Activated CD4-positive, alpha-beta memory T cell treated with anti-CD3 and anti-CD28 coated beads, Interleukin-2, amount 10 ng/mL, durations not matched to agents 7 days and 5 days (primary cell): ENCODE measurements at regions not wholly inside any gene's neighbourhood (a gene's known extent, or its start where the extent isn't known, plus 50 kb on each side); places are given as distances from the start of the nearest gene placed in this dataset.

Source experiments
- CTCF ChIA-PET: fragments of 350-600 bp; sonication (Branson Sonifier 250); formaldehyde crosslinking; loops from one replicate; lab custom pipeline; 2021; ENCODE audit warnings: antibody characterized with exemption, inconsistent platforms; lab: Charles Lee
- POLR2A ChIA-PET: fragments of 350-600 bp; sonication (Branson Sonifier 250); formaldehyde crosslinking; loops from one replicate; lab custom pipeline; 2021; ENCODE audit warnings: antibody characterized with exemption; lab: Charles Lee
- DNase-seq: peaks from one replicate; pipeline ENCODE4 v3.0.0-alpha.2; 2020
- H3K27ac Mint-ChIP-seq: one replicate; pipeline ENCODE4 v1.8.0; 2021; ENCODE audit warnings: mild to moderate bottlenecking, mixed read lengths
- H3K27me3 Mint-ChIP-seq: one replicate; pipeline ENCODE4 v1.8.0; 2021; ENCODE audit warnings: mixed read lengths
- H3K36me3 Mint-ChIP-seq: one replicate; pipeline ENCODE4 v1.8.0; 2021; ENCODE audit warnings: low read depth, mixed read lengths
- H3K4me1 Mint-ChIP-seq: one replicate; pipeline ENCODE4 v1.8.0; 2021; ENCODE audit warnings: mixed read lengths
- H3K4me3 Mint-ChIP-seq: one replicate; pipeline ENCODE4 v1.8.0; 2021; ENCODE audit warnings: mild to moderate bottlenecking, mixed read lengths
- H3K9me3 Mint-ChIP-seq: one replicate; pipeline ENCODE4 v1.8.0; 2021; ENCODE audit warnings: mixed read lengths

DNA sequence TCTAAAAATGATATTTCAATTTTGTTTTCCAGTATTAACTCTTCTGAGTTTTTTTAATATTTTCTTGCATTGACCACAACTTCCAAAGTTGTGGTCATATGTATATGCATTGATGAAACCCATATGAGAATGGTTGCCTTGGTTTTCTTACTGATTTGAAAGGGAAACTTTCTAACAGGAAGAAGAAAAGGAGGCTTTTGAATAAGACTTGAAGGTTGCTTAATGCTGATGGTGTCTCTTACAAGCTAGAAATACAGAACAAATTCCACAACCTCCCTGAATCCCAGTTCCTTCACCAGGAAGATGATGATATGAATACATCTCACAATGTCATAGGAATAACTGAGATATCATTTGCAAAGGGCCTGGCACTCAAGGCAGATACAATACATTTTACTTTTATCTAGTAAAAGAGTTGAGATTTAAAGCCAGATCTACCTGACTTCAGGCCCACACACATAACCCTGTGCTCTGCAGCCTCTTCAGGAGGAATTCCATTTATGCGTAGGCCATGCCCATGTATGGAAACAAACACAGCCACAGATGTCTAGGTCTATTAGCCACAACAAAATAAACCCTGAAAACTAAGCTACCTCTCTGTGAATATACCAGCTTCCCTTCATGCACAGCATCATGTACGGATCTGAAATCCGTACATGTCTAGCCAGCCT lies 165.4 kb upstream of the PLEKHG7 start:
- CTCF ChIA-PET: interaction anchor here (1.1 kb wide), 1 partner anchor 11 kb away, joined by 3 read pairs; no protein-coding TSS in a partner anchor
- DNase-seq: no peak
- peaks cover 29% of the 10 kb centered on the region for H3K36me3 Mint-ChIP-seq
- H3K27me3 Mint-ChIP-seq: no peaks in the 10 kb centered on the region
- peaks cover 17% of the 10 kb centered on the region for H3K9me3 Mint-ChIP-seq
- no peak overlapping the region for H3K4me3 Mint-ChIP-seq
- peaks cover 59% of the 10 kb centered on the region for H3K4me1 Mint-ChIP-seq
- H3K27ac Mint-ChIP-seq: peak overlapping the region; percentile 58
- POLR2A ChIA-PET: interaction anchor here (1.2 kb wide), 1 partner anchor 34 kb away, joined by 3 read pairs; no protein-coding TSS in a partner anchor

DNA sequence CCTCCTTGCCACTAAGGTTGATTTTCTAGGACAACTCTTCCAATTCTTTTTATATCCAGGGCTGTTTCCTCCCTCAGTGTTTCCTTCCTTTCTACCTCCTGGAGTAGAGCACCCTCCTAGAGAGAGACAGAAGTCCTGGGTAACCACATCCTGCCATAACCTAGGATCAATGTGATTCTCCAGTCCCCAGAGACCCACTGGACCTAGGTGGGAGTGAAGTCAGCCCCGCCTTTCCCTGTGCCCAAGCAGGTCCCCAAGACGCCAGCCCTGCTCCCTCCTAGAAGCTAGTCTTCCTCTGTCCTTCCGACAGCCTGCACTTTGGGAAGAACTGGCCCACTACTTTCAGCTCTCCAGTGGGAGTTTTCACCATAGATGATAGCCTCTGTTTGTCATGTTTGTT lies 166.8 kb upstream of the PLEKHG7 start:
- no peaks in the 10 kb centered on the region for H3K27me3 Mint-ChIP-seq
- H3K36me3 Mint-ChIP-seq: peaks cover 22% of the 10 kb centered on the region
- H3K4me1 Mint-ChIP-seq: peaks cover 44% of the 10 kb centered on the region
- H3K27ac Mint-ChIP-seq: no peak overlapping the region
- no peak overlapping the region for H3K4me3 Mint-ChIP-seq
- H3K9me3 Mint-ChIP-seq: peaks cover 16% of the 10 kb centered on the region
- POLR2A ChIA-PET: interaction anchor here (0.6 kb wide), 1 partner anchor 392 kb away, joined by 3 read pairs; no protein-coding TSS in a partner anchor
- no peak for DNase-seq
- CTCF ChIA-PET: interaction anchor here (0.9 kb wide), 1 partner anchor 33 kb away, joined by 3 read pairs; no protein-coding TSS in a partner anchor

DNA sequence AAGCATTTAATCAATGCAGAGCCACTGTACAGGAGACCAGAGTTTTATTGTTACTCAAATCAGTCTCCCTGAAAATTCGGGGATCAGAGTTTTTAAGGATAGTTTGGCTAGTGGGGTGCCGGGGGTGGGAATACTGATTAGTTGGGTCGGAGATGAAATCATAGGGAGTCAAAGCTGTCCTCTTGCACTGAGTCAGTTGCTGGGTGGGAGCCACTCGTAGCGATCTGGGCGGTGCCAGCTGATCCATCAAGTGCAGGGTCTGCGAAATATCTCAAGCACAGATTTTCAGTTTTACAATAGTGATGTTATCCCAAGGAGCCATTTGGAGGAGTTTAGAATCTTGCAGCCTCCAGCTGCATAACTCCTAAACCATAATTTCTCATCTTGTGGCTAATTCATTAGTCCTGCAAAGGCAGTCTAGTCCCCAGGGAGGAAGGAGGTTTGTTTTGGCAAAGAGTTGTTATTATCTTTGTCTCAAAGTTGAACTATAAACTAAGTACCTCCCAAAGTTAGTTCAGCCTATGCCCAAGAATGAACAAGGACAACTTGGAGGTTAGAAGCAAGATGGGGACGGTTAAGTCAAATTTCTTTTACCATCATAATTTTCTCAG lies 169.4 kb upstream of the PLEKHG7 start:
- CTCF ChIA-PET: no interaction called here
- POLR2A ChIA-PET: no interaction called here
- Mint-ChIP-seq H3K36me3 (peaks cover 10% of the 10 kb centered on the region), H3K9me3 (peaks cover 10% of the 10 kb centered on the region), H3K27me3 (no peaks in the 10 kb centered on the region), H3K4me1 (peaks cover 23% of the 10 kb centered on the region), H3K4me3 (no peak overlapping the region), H3K27ac (no peak overlapping the region)
- DNase-seq: no peak

- POLR2A ChIA-PET: no interaction called here
- CTCF ChIA-PET: no interaction called here
- Mint-ChIP-seq H3K9me3 (peaks cover 12% of the 10 kb centered on the region), H3K4me3 (no peak overlapping the region), H3K27ac (no peak overlapping the region), H3K27me3 (no peaks in the 10 kb centered on the region), H3K4me1 (peaks cover 6% of the 10 kb centered on the region), H3K36me3 (peaks cover 3% of the 10 kb centered on the region)
- no peak for DNase-seq
These were observed 172.1 kb upstream of the PLEKHG7 start for GRCh38 chr12:92530706-92531105.

- Mint-ChIP-seq H3K4me3 (no peak overlapping the region), H3K27me3 (no peaks in the 10 kb centered on the region), H3K27ac (no peak overlapping the region), H3K4me1 (peaks cover 9% of the 10 kb centered on the region), H3K36me3 (peaks cover 3% of the 10 kb centered on the region), H3K9me3 (peaks cover 8% of the 10 kb centered on the region)
- no peak for DNase-seq
- ChIA-PET CTCF (no interaction called here), POLR2A (no interaction called here)
These were observed 172.8 kb upstream of the PLEKHG7 start for GRCh38 chr12:92529944-92530343.

GRCh38 chr12:92528586-92528985 lies 174.2 kb upstream of the PLEKHG7 start:
- ChIA-PET CTCF (no interaction called here), POLR2A (no interaction called here)
- peaks cover 19% of the 10 kb centered on the region for H3K4me1 Mint-ChIP-seq
- DNase-seq: no peak
- H3K27me3 Mint-ChIP-seq: no peaks in the 10 kb centered on the region
- H3K4me3 Mint-ChIP-seq: no peak overlapping the region
- peaks cover 8% of the 10 kb centered on the region for H3K9me3 Mint-ChIP-seq
- H3K27ac Mint-ChIP-seq: no peak overlapping the region
- H3K36me3 Mint-ChIP-seq: peaks cover 9% of the 10 kb centered on the region

GRCh38 chr12:92528097-92528496 lies 174.7 kb upstream of the PLEKHG7 start:
- H3K27ac Mint-ChIP-seq: no peak overlapping the region
- H3K27me3 Mint-ChIP-seq: no peaks in the 10 kb centered on the region
- H3K9me3 Mint-ChIP-seq: peaks cover 9% of the 10 kb centered on the region
- no peak for DNase-seq
- peaks cover 9% of the 10 kb centered on the region for H3K36me3 Mint-ChIP-seq
- peaks cover 19% of the 10 kb centered on the region for H3K4me1 Mint-ChIP-seq
- CTCF ChIA-PET: no interaction called here
- no peak overlapping the region for H3K4me3 Mint-ChIP-seq
- POLR2A ChIA-PET: no interaction called here

GRCh38 chr12:92524489-92524888 lies 178.3 kb upstream of the PLEKHG7 start:
- Mint-ChIP-seq H3K27ac (peak overlapping the region; percentile 37), H3K36me3 (peaks cover 11% of the 10 kb centered on the region), H3K9me3 (peaks cover 10% of the 10 kb centered on the region), H3K4me1 (peaks cover 19% of the 10 kb centered on the region), H3K4me3 (no peak overlapping the region), H3K27me3 (no peaks in the 10 kb centered on the region)
- DNase-seq: no peak
- CTCF ChIA-PET: no interaction called here
- POLR2A ChIA-PET: interaction anchor here (1.0 kb wide), 1 partner anchor 19 kb away, joined by 4 read pairs; no protein-coding TSS in a partner anchor

- H3K27ac Mint-ChIP-seq: no peak overlapping the region
- H3K4me3 Mint-ChIP-seq: no peak overlapping the region
- ChIA-PET POLR2A (no interaction called here), CTCF (no interaction called here)
- peaks cover 26% of the 10 kb centered on the region for H3K4me1 Mint-ChIP-seq
- H3K9me3 Mint-ChIP-seq: peaks cover 8% of the 10 kb centered on the region
- H3K36me3 Mint-ChIP-seq: peaks cover 11% of the 10 kb centered on the region
- no peak for DNase-seq
- H3K27me3 Mint-ChIP-seq: no peaks in the 10 kb centered on the region
These were observed 182.3 kb upstream of the PLEKHG7 start for GRCh38 chr12:92520511-92520910.

DNA sequence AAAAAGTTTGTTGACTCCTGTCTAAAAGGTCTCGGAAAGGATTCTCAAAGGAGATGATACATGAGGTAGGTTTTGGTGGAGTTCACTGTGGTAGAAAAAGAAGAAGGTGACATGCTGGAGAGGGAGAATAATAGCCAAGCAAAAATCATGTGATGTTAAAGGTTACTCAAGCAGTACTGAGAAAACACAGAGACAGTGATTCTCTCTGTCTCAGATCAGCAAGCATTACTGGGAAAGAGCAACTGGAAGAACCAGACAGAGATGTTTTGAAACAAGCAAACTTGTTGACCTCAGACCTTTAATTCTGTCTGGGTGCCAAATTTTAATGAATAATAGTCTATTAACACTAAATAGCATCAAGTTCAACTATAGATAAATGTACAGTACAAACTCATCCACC lies 183.5 kb upstream of the PLEKHG7 start:
- H3K4me3 Mint-ChIP-seq: no peak overlapping the region
- no peak for DNase-seq
- ChIA-PET CTCF (interaction anchor here (0.7 kb wide), 2 partner anchors 72 to 182 kb away, joined by 3 read pairs; no protein-coding TSS in a partner anchor), POLR2A (interaction anchor here (0.7 kb wide), 1 partner anchor 963 kb away, joined by 3 read pairs; no protein-coding TSS in a partner anchor)
- no peak overlapping the region for H3K27ac Mint-ChIP-seq
- H3K4me1 Mint-ChIP-seq: peaks cover 20% of the 10 kb centered on the region
- H3K27me3 Mint-ChIP-seq: no peaks in the 10 kb centered on the region
- peaks cover 6% of the 10 kb centered on the region for H3K36me3 Mint-ChIP-seq
- H3K9me3 Mint-ChIP-seq: peaks cover 8% of the 10 kb centered on the region

GRCh38 chr12:92518071-92518470 lies 184.7 kb upstream of the PLEKHG7 start:
- Mint-ChIP-seq H3K9me3 (peaks cover 6% of the 10 kb centered on the region), H3K4me1 (peaks cover 15% of the 10 kb centered on the region), H3K4me3 (no peak overlapping the region), H3K27ac (no peak overlapping the region), H3K36me3 (peaks cover 2% of the 10 kb centered on the region), H3K27me3 (no peaks in the 10 kb centered on the region)
- POLR2A ChIA-PET: no interaction called here
- DNase-seq: no peak
- CTCF ChIA-PET: no interaction called here

DNA sequence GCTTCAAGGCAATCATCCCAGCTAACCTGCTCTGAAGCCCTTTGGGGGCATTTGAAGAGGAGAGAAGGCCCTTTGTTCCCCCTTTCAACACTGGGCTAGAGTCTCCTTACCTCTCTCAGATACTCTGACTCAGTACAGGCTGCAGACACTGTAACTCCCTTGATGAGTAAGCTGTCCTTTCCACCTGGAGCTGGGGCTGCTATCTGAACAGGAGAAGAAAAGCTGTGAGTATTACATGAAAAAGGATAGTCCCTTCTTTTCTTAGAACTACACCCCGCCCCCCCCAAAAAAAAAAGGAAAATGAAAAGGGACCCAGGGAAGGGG lies 186.6 kb upstream of the PLEKHG7 start:
- Mint-ChIP-seq H3K4me1 (peaks cover 15% of the 10 kb centered on the region), H3K4me3 (no peak overlapping the region), H3K27me3 (no peaks in the 10 kb centered on the region), H3K36me3 (peaks cover 2% of the 10 kb centered on the region), H3K27ac (no peak overlapping the region), H3K9me3 (peaks cover 6% of the 10 kb centered on the region)
- no peak for DNase-seq
- POLR2A ChIA-PET: interaction anchor here (0.6 to 1.4 kb wide), 6 partner anchors 9 to 371 kb away, joined by 3 to 5 read pairs (median 3); partner anchors contain the start of gene BTG1
- CTCF ChIA-PET: interaction anchor here (0.8 kb wide), 1 partner anchor 14 kb away, joined by 3 read pairs; no protein-coding TSS in a partner anchor

GRCh38 chr12:92513231-92513730 lies 189.5 kb upstream of the PLEKHG7 start:
- no peak overlapping the region for H3K4me3 Mint-ChIP-seq
- CTCF ChIA-PET: interaction anchor here (1.9 kb wide), 1 partner anchor 11 kb away, joined by 4 read pairs; no protein-coding TSS in a partner anchor
- H3K27ac Mint-ChIP-seq: no peak overlapping the region
- DNase-seq: no peak
- peaks cover under 1% of the 10 kb centered on the region for H3K36me3 Mint-ChIP-seq
- H3K9me3 Mint-ChIP-seq: peaks cover 10% of the 10 kb centered on the region
- H3K4me1 Mint-ChIP-seq: peaks cover 11% of the 10 kb centered on the region
- POLR2A ChIA-PET: interaction anchor here (1.0 kb wide), 1 partner anchor 10 kb away, joined by 4 read pairs; no protein-coding TSS in a partner anchor
- no peaks in the 10 kb centered on the region for H3K27me3 Mint-ChIP-seq
